Endothelial cell of umbilical vein (primary cell): ENCODE measurements at regions not wholly inside any gene's neighbourhood (a gene's known extent, or its start where the extent isn't known, plus 50 kb on each side); places are given as distances from the start of the nearest gene placed in this dataset.

Experiments
- BruUV-seq: library from RNA; stranded (reverse); fragments of 400-500 nt; replicated peaks from 2 replicates; lab custom pipeline; 2021; lab: Mats Ljungman, UMichigan
- CTCF ChIA-PET: fragments of 300-600, 350-600 bp; sonication (Branson Sonifier 250); formaldehyde crosslinking; loops from one replicate; lab custom pipeline; 2021; ENCODE audit warnings: antibody characterized with exemption, inconsistent platforms; lab: Charles Lee
- POLR2A ChIA-PET: fragments of 300-600, 350-600 bp; sonication (Branson Sonifier 250); formaldehyde crosslinking; loops from one replicate; lab custom pipeline; 2021; ENCODE audit warnings: antibody characterized with exemption, inconsistent platforms; lab: Charles Lee
- DNase-seq: peaks from one replicate; pipeline ENCODE4 v3.0.0-alpha.2; 2011; ENCODE audit warnings: low read depth, low spot score
- FAIRE-seq: peaks from 2 replicates; lab custom pipeline; 2011; peaks lifted over from hg19 to GRCh38; lab: Jason Lieb, UNC
- H2AFZ ChIP-seq: 2 replicates; pipeline ENCODE4 v1.6.0; 2012; ENCODE audit warnings: low read depth, low read length, control low read depth, inconsistent platforms
- H3K27ac ChIP-seq: 2 replicates; pipeline ENCODE4 v1.5.1; 2011; ENCODE audit warnings: low read depth, mild to moderate bottlenecking, control low read depth, low read length, moderate library complexity; ENCODE audit not compliant: insufficient read depth
- H3K27me3 ChIP-seq, 2 experiments: 2 replicates each; pipeline versions ENCODE4 v1.6.0 to v1.6.1; 2011; ENCODE audit warnings: low read length in 2 of 2, mixed read lengths in 1 of 2; ENCODE audit not compliant: control insufficient read depth in 2 of 2, insufficient read depth in 2 of 2
- H3K36me3 ChIP-seq, 2 experiments: 2 replicates in 1 of 2; 3 replicates in 1 of 2; pipeline ENCODE4 v1.5.1; 2011; ENCODE audit warnings: low read length in 2 of 2, mild to moderate bottlenecking in 1 of 2, moderate library complexity in 1 of 2; ENCODE audit not compliant: control insufficient read depth in 2 of 2, insufficient read depth in 2 of 2; ENCODE audit errors: extremely low read depth in 1 of 2
- H3K4me1 ChIP-seq: 3 replicates; pipeline ENCODE4 v1.5.1; 2011; ENCODE audit warnings: mild to moderate bottlenecking, low read length; ENCODE audit not compliant: control insufficient read depth, insufficient read depth; ENCODE audit errors: extremely low read depth
- H3K4me2 ChIP-seq: 2 replicates; pipeline ENCODE4 v1.6.1; 2011; ENCODE audit warnings: low read length, control low read depth, mixed read lengths; ENCODE audit not compliant: insufficient read depth
- H3K4me3 ChIP-seq, 3 experiments: fragments of 200-600 bp in 1 of 3; sonication (generic), shearing (Covaris generic) in 1 of 3; replicated peaks in 1 of 3; 2 replicates each; pipeline ENCODE4 v1.5.1; 2011 to 2016; ENCODE audit warnings: control low read depth in 3 of 3, low read length in 3 of 3, mild to moderate bottlenecking in 2 of 3, inconsistent platforms in 1 of 3, low read depth in 1 of 3, moderate library complexity in 1 of 3; ENCODE audit not compliant: insufficient read depth in 1 of 3
- H3K79me2 ChIP-seq: 2 replicates; pipeline ENCODE4 v1.6.0; 2012; ENCODE audit warnings: low read length, inconsistent platforms; ENCODE audit not compliant: control insufficient read depth, insufficient read depth
- H3K9ac ChIP-seq: replicated peaks from 2 replicates; pipeline ENCODE3; 2011; ENCODE audit warnings: low read length, control low read depth; ENCODE audit not compliant: insufficient read depth; ENCODE audit errors: extremely low read depth
- H3K9me1 ChIP-seq: replicated peaks from 3 replicates; pipeline ENCODE4 v1.6.0; 2011; ENCODE audit warnings: mild to moderate bottlenecking, low read length; ENCODE audit not compliant: control insufficient read depth, insufficient read depth; ENCODE audit errors: extremely low read depth
- H3K9me3 ChIP-seq: replicated peaks from 2 replicates; pipeline ENCODE4 v1.5.1; 2012; ENCODE audit warnings: low read length, inconsistent platforms; ENCODE audit not compliant: control insufficient read depth, insufficient read depth
- H4K20me1 ChIP-seq: replicated peaks from 2 replicates; pipeline ENCODE3; 2011; ENCODE audit warnings: mild to moderate bottlenecking, low read length; ENCODE audit not compliant: control insufficient read depth, insufficient read depth; ENCODE audit errors: extremely low read depth
- EZH2 ChIP-seq: IDR thresholded peaks from 2 replicates; pipeline ENCODE4 v1.6.1; 2012; ENCODE audit warnings: borderline replicate concordance, low read depth, mild to moderate bottlenecking, moderate library complexity, low read length, inconsistent platforms; ENCODE audit not compliant: severe bottlenecking
- FOS ChIP-seq: IDR thresholded peaks from 2 replicates; pipeline ENCODE4 v1.6.1; 2011; ENCODE audit warnings: mild to moderate bottlenecking, low read length, moderate library complexity, borderline replicate concordance; ENCODE audit not compliant: insufficient read depth
- GATA2 ChIP-seq: IDR thresholded peaks from 2 replicates; pipeline ENCODE4 v1.7.0; 2011; ENCODE audit warnings: low read depth, mild to moderate bottlenecking, moderate library complexity, mixed read lengths, low read length; ENCODE audit not compliant: insufficient read length, insufficient read depth
- JUN ChIP-seq: IDR thresholded peaks from 2 replicates; pipeline ENCODE4 v1.6.1; 2011; ENCODE audit warnings: borderline replicate concordance, low read depth; ENCODE audit not compliant: insufficient read length, insufficient read depth
- MYC ChIP-seq: IDR thresholded peaks from one replicate; pipeline ENCODE4 v1.6.1; 2011; ENCODE audit warnings: mild to moderate bottlenecking, low read depth, low read length
- POLR2A ChIP-seq: IDR thresholded peaks from 2 replicates; pipeline ENCODE4 v1.6.1; 2012; ENCODE audit warnings: low read depth, mild to moderate bottlenecking, control low read depth, low read length
- POLR2AphosphoS5 ChIP-seq: IDR thresholded peaks from 2 replicates; pipeline ENCODE4 v1.6.1; 2012; ENCODE audit warnings: low read depth, mild to moderate bottlenecking, control low read depth, low read length, moderate library complexity; ENCODE audit not compliant: insufficient read depth
- dilution Hi-C: fragments of 300-500 bp; cut with MboI; formaldehyde crosslinking; loops from one replicate; pipeline ENCODE4 v1.15.0; 2019; ENCODE audit warnings: low sequenced_read_pairs; ENCODE audit not compliant: extremely low pct_ligation_motif_present
- intact Hi-C: fragments of 100-400 bp; cut with micrococcal nuclease; formaldehyde crosslinking; loops from one replicate; pipeline ENCODE4 v1.10.0; 2022
- TF ChIP-seq, protein P1 (sequence below): IDR thresholded peaks from 2 replicates; pipeline ENCODE4 v1.6.1; 2011; ENCODE audit not compliant: insufficient read depth, insufficient read length
- TF ChIP-seq, protein P2 (sequence below), 2 donors: IDR thresholded peaks; 1 replicate in 1 of 2; 2 replicates in 1 of 2; pipeline ENCODE4 v1.5.1; 2011; ENCODE audit warnings: low read length in 2 of 2, mild to moderate bottlenecking in 2 of 2, moderate library complexity in 2 of 2, control low read depth in 1 of 2, inconsistent platforms in 1 of 2, low read depth in 1 of 2; ENCODE audit not compliant: insufficient read depth in 1 of 2; ENCODE audit errors: extremely low read depth in 1 of 2

DNA sequence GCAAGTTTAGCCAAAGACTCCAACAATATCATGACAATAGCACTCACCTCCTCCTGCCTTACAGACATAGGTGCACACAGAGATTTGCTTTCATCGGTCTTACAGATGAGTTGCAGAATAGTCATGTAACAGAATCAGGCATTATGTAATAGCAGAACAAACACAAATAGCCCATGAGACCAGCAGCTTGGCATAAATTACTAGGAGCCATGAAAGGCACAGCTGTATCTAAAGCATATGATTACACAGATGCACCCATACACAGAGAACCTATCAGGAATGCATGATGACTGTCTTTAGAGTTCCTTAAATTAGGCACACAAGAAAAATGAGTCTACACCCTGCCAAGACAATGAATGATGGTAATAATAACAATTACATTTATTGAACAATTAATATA is 342.0 kb upstream of the XYLT1 start:
- Histone ChIP-seq H2AFZ (no peak overlapping the region), H3K36me3 (no peaks in the 10 kb centered on the region), H3K27me3 (no peaks in the 10 kb centered on the region), H3K4me3 (no peak overlapping the region), H3K4me1 (no peaks in the 10 kb centered on the region), H3K4me2 (no peak overlapping the region), H3K9me3 (peaks cover 4% of the 10 kb centered on the region), H3K9ac (no peak overlapping the region), H3K9me1 (no peaks in the 10 kb centered on the region), H3K79me2 (no peaks in the 10 kb centered on the region), H4K20me1 (no peaks in the 10 kb centered on the region), H3K27ac (no peak overlapping the region)
- POLR2A ChIA-PET = no interaction called here
- BruUV-seq = no TSS peak
- intact Hi-C loops (no loop called here), dilution Hi-C loops (no loop called here)
- CTCF ChIA-PET = no interaction called here
- DNase-seq = no peak
- no peak for FAIRE-seq
- TF ChIP-seq JUN = no peak
- TF ChIP-seq, protein P1, sequence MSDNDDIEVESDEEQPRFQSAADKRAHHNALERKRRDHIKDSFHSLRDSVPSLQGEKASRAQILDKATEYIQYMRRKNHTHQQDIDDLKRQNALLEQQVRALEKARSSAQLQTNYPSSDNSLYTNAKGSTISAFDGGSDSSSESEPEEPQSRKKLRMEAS = no peak
- no peak for TF ChIP-seq GATA2
- TF ChIP-seq, protein P2, sequence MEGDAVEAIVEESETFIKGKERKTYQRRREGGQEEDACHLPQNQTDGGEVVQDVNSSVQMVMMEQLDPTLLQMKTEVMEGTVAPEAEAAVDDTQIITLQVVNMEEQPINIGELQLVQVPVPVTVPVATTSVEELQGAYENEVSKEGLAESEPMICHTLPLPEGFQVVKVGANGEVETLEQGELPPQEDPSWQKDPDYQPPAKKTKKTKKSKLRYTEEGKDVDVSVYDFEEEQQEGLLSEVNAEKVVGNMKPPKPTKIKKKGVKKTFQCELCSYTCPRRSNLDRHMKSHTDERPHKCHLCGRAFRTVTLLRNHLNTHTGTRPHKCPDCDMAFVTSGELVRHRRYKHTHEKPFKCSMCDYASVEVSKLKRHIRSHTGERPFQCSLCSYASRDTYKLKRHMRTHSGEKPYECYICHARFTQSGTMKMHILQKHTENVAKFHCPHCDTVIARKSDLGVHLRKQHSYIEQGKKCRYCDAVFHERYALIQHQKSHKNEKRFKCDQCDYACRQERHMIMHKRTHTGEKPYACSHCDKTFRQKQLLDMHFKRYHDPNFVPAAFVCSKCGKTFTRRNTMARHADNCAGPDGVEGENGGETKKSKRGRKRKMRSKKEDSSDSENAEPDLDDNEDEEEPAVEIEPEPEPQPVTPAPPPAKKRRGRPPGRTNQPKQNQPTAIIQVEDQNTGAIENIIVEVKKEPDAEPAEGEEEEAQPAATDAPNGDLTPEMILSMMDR (IDR thresholded peaks at IDR 0.05; ENCODE audit: extremely low read depth in 1 of 2, insufficient read depth in 1 of 2, low read depth in 1 of 2, low read length in 2 of 2) = no peak
- no peak for TF ChIP-seq POLR2AphosphoS5

DNA sequence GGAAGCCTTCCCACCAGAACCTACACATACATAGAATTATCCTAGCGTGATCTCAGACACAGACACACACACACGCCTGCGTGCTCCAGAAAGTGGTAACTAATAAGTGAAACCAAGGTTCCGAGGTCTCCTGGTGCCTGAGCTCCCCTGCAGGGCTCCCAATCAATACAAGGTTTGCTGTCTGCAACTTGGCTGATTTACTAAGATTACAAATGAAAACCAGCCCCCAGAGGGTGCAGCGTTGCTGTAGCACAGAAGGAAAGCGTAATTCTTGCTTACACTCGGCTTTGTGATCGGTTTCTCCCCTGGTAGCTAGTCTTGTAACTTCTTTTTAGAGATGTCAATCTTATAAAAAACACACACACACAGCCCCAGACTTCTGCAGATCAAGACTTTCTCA is 334.1 kb upstream of the XYLT1 start:
- H3K79me2 ChIP-seq = no peaks in the 10 kb centered on the region
- intact Hi-C loops (no loop called here), dilution Hi-C loops (no loop called here)
- BruUV-seq = no TSS peak
- ChIA-PET CTCF (no interaction called here), POLR2A (no interaction called here)
- H4K20me1 ChIP-seq = no peaks in the 10 kb centered on the region
- no peak for TF ChIP-seq FOS
- TF ChIP-seq EZH2 = no peak
- TF ChIP-seq, protein P2 (IDR thresholded peaks at IDR 0.05; ENCODE audit: extremely low read depth in 1 of 2, insufficient read depth in 1 of 2, low read depth in 1 of 2, low read length in 2 of 2) = no peak
- TF ChIP-seq, protein P1 = no peak
- TF ChIP-seq POLR2A = no peak
- TF ChIP-seq JUN = no peak
- no peak for TF ChIP-seq GATA2
- no peak for TF ChIP-seq POLR2AphosphoS5
- no peak for TF ChIP-seq MYC
- no peaks in the 10 kb centered on the region for H3K4me1 ChIP-seq
- no peak overlapping the region for H3K27ac ChIP-seq
- FAIRE-seq (no peak), DNase-seq (no peak)
- no peak overlapping the region for H2AFZ ChIP-seq
- no peak overlapping the region for H3K9ac ChIP-seq
- no peaks in the 10 kb centered on the region for H3K27me3 ChIP-seq
- no peak overlapping the region for H3K4me3 ChIP-seq
- no peaks in the 10 kb centered on the region for H3K9me1 ChIP-seq
- H3K9me3 ChIP-seq = peaks cover 8% of the 10 kb centered on the region
- no peaks in the 10 kb centered on the region for H3K36me3 ChIP-seq
- no peak overlapping the region for H3K4me2 ChIP-seq
